CD14-positive monocyte (primary cell): ENCODE measurements at regions not wholly inside any gene's neighbourhood (a gene's known extent, or its start where the extent isn't known, plus 50 kb on each side); places are given as distances from the start of the nearest gene placed in this dataset.

ENCODE experiments used
- DNase-seq, 3 donors: peaks; one replicate each; pipeline ENCODE4 v3.0.0-alpha.2; 2011 to 2022
- H2AFZ ChIP-seq: 2 replicates; pipeline ENCODE4 v1.6.0; 2012; ENCODE audit warnings: mild to moderate bottlenecking, low read depth, low read length, inconsistent platforms; ENCODE audit not compliant: insufficient read depth, poor library complexity, severe bottlenecking
- H3K27ac ChIP-seq, 2 donors: 1 replicate in 1 of 2; 2 replicates in 1 of 2; pipeline ENCODE4 v1.5.1; 2012 to 2013; ENCODE audit warnings: low read length in 2 of 2, control low read depth in 1 of 2, inconsistent platforms in 1 of 2, low read depth in 1 of 2, mild to moderate bottlenecking in 1 of 2
- H3K27me3 ChIP-seq, 2 donors: one replicate each; pipeline versions ENCODE4 v1.6.0 to v1.6.1; 2011 to 2013; ENCODE audit warnings: low read length in 2 of 2; ENCODE audit not compliant: control insufficient read depth in 2 of 2, insufficient read depth in 2 of 2
- H3K36me3 ChIP-seq, 2 donors: replicated peaks in 1 of 2; 1 replicate in 1 of 2; 2 replicates in 1 of 2; pipeline versions ENCODE4 v1.5.1 to v1.6.1; 2012 to 2013; ENCODE audit warnings: low read length in 2 of 2, control low read depth in 1 of 2, inconsistent platforms in 1 of 2, mild to moderate bottlenecking in 1 of 2; ENCODE audit not compliant: insufficient read depth in 2 of 2, control insufficient read depth in 1 of 2
- H3K4me1 ChIP-seq, 2 donors: 1 replicate in 1 of 2; 2 replicates in 1 of 2; pipeline versions ENCODE4 v1.5.1 to v1.6.1; 2012 to 2013; ENCODE audit warnings: low read length in 2 of 2, control low read depth in 1 of 2, inconsistent platforms in 1 of 2, mild to moderate bottlenecking in 1 of 2, moderate library complexity in 1 of 2; ENCODE audit not compliant: insufficient read depth in 2 of 2, control insufficient read depth in 1 of 2
- H3K4me2 ChIP-seq: replicated peaks from 2 replicates; pipeline ENCODE3; 2012; ENCODE audit warnings: low read length, moderate library complexity, mild to moderate bottlenecking; ENCODE audit not compliant: poor library complexity, severe bottlenecking; ENCODE audit errors: extremely low read depth
- H3K4me3 ChIP-seq, 3 experiments: fragments of 200-600 bp in 1 of 3; sonication (generic) in 1 of 3; replicated peaks in 1 of 3; 1 replicate in 2 of 3; 2 replicates in 1 of 3; pipeline ENCODE4 v1.5.1; 2011 to 2013; ENCODE audit warnings: low read length in 3 of 3, mild to moderate bottlenecking in 3 of 3, control low read depth in 2 of 3, low read depth in 2 of 3, inconsistent platforms in 1 of 3, moderate library complexity in 1 of 3
- H3K79me2 ChIP-seq: 2 replicates; pipeline ENCODE4 v1.6.0; 2012; ENCODE audit warnings: mild to moderate bottlenecking, control low read depth, inconsistent platforms, low read length, moderate library complexity; ENCODE audit not compliant: insufficient read depth
- H3K9ac ChIP-seq: 2 replicates; pipeline ENCODE4 v1.6.0; 2017; ENCODE audit warnings: low read length, mild to moderate bottlenecking; ENCODE audit not compliant: insufficient read depth, poor library complexity, severe bottlenecking
- H3K9me3 ChIP-seq, 2 donors: replicated peaks in 1 of 2; 1 replicate in 1 of 2; 2 replicates in 1 of 2; pipeline versions ENCODE4 v1.5.1 to v1.6.1; 2012 to 2013; ENCODE audit warnings: low read length in 2 of 2, control low read depth in 1 of 2; ENCODE audit not compliant: control insufficient read depth in 1 of 2, insufficient read depth in 1 of 2
- H4K20me1 ChIP-seq: 2 replicates; pipeline ENCODE4 v1.6.0; 2012; ENCODE audit warnings: mild to moderate bottlenecking, low read length, control low read depth, moderate library complexity; ENCODE audit not compliant: insufficient read depth
- H3K27ac Mint-ChIP-seq, 7 donors: one replicate each; pipeline ENCODE4 v1.8.0; 2020; ENCODE audit warnings: mild to moderate bottlenecking in 7 of 7, mixed read lengths in 7 of 7, moderate library complexity in 6 of 7, inconsistent platforms in 2 of 7
- H3K27me3 Mint-ChIP-seq, 3 donors: one replicate each; pipeline ENCODE4 v1.8.0; 2021 to 2022; ENCODE audit warnings: low read depth in 3 of 3, mild to moderate bottlenecking in 3 of 3, mixed read lengths in 3 of 3, moderate library complexity in 3 of 3, inconsistent platforms in 1 of 3
- H3K36me3 Mint-ChIP-seq, 2 donors: one replicate each; pipeline ENCODE4 v1.8.0; 2020; ENCODE audit warnings: mixed read lengths in 2 of 2, inconsistent platforms in 1 of 2, mild to moderate bottlenecking in 1 of 2
- H3K4me1 Mint-ChIP-seq: one replicate; pipeline ENCODE4 v1.8.0; 2020; ENCODE audit warnings: mild to moderate bottlenecking, mixed read lengths
- H3K4me3 Mint-ChIP-seq, 2 donors: one replicate each; pipeline ENCODE4 v1.8.0; 2020; ENCODE audit warnings: mild to moderate bottlenecking in 2 of 2, mixed read lengths in 2 of 2, moderate library complexity in 1 of 2
- H3K9me3 Mint-ChIP-seq, 7 donors: one replicate each; pipeline ENCODE4 v1.8.0; 2020 to 2022; ENCODE audit warnings: mixed read lengths in 7 of 7, mild to moderate bottlenecking in 6 of 7, moderate library complexity in 6 of 7, inconsistent platforms in 2 of 7
- CTCF ChIP-seq: fragments of 200-600 bp; IDR thresholded peaks from one replicate; pipeline ENCODE4 v1.8.0; 2022; ENCODE audit warnings: antibody characterized with exemption, mild to moderate bottlenecking
- WGBS: methylation state at CpG from one replicate; pipeline ENCODE4 v1.1.5; 2013; ENCODE audit warnings: missing lambda C conversion rate; ENCODE audit not compliant: insufficient coverage; 5-methylcytosine and 5-hydroxymethylcytosine counted together
- intact Hi-C, 2 donors: fragments of 100-400 bp; cut with micrococcal nuclease; formaldehyde crosslinking; loops; one replicate each; pipeline versions ENCODE4 v1.15.0 to v1.15.1; 2023

GRCh38 chr3:25945836-25946235, 155.9 kb downstream of the OXSM start:
- Histone ChIP-seq H3K4me2 (no peak overlapping the region), H3K27me3 (no peaks in the 10 kb centered on the region), H4K20me1 (no peaks in the 10 kb centered on the region), H3K27ac (no peak overlapping the region), H3K79me2 (no peaks in the 10 kb centered on the region), H3K9me3 (no peaks in the 10 kb centered on the region), H3K9ac (no peak overlapping the region), H3K36me3 (no peaks in the 10 kb centered on the region), H3K4me1 (no peaks in the 10 kb centered on the region), H2AFZ (no peak overlapping the region), H3K4me3 (no peak overlapping the region)
- no peaks in the 10 kb centered on the region for H3K4me1 Mint-ChIP-seq
- H3K9me3 Mint-ChIP-seq = peaks cover 0 to 9% (median 3%) of the 10 kb centered on the region in 7 donors
- intact Hi-C loops = no loop called here
- DNase-seq = no peak
- H3K36me3 Mint-ChIP-seq = no peaks in the 10 kb centered on the region
- H3K27ac Mint-ChIP-seq = no peak overlapping the region
- H3K27me3 Mint-ChIP-seq = peaks cover 0 to 4% (median 0%) of the 10 kb centered on the region in 3 donors
- TF ChIP-seq CTCF = no peak
- H3K4me3 Mint-ChIP-seq = no peak overlapping the region
- WGBS = 83% methylated on average over 1 of the region's 1 CpG

GRCh38 chr3:25952133-25952532, 162.2 kb downstream of the OXSM start:
- H3K4me3 ChIP-seq = no peak overlapping the region
- H3K9me3 Mint-ChIP-seq = peaks cover 0 to 3% (median 0%) of the 10 kb centered on the region in 7 donors
- no peaks in the 10 kb centered on the region for H3K36me3 ChIP-seq
- WGBS = no CpG with 5 or more reads among the region's 2 CpGs
- no peak for TF ChIP-seq CTCF
- H3K9me3 ChIP-seq = no peaks in the 10 kb centered on the region
- H3K4me2 ChIP-seq = no peak overlapping the region
- H3K27ac Mint-ChIP-seq = no peak overlapping the region
- H3K27ac ChIP-seq = no peak overlapping the region
- intact Hi-C loops = no loop called here
- H3K27me3 Mint-ChIP-seq = peaks cover 0 to 1% (median 0%) of the 10 kb centered on the region in 3 donors
- H4K20me1 ChIP-seq = no peaks in the 10 kb centered on the region
- no peak overlapping the region for H3K4me3 Mint-ChIP-seq
- H3K36me3 Mint-ChIP-seq = no peaks in the 10 kb centered on the region
- no peak for DNase-seq
- no peaks in the 10 kb centered on the region for H3K79me2 ChIP-seq
- no peak overlapping the region for H3K9ac ChIP-seq
- H2AFZ ChIP-seq = no peak overlapping the region
- H3K4me1 Mint-ChIP-seq = no peaks in the 10 kb centered on the region
- no peaks in the 10 kb centered on the region for H3K27me3 ChIP-seq
- H3K4me1 ChIP-seq = no peaks in the 10 kb centered on the region
